AG10803 (cell line): ENCODE measurements at regions not wholly inside any gene's neighbourhood (a gene's known extent, or its start where the extent isn't known, plus 50 kb on each side); places are given as distances from the start of the nearest gene placed in this dataset.

Experiments
- DNase-seq: peaks from one replicate; pipeline ENCODE4 v3.0.0; 2010; ENCODE audit warnings: low read depth
- H3K4me3 ChIP-seq: 2 replicates; pipeline ENCODE4 v1.5.1; 2011; ENCODE audit warnings: mild to moderate bottlenecking, low read length, control low read depth
- TF ChIP-seq, protein P1 (sequence below): conservative IDR thresholded peaks from 2 replicates; pipeline ENCODE4 v1.5.1; 2011; ENCODE audit warnings: mild to moderate bottlenecking, low read length, control low read depth, inconsistent platforms

GRCh38 chr4:12707381-12708175, 776.6 kb downstream of the RAB28 start:
- no peak for DNase-seq
- TF ChIP-seq, protein P1, sequence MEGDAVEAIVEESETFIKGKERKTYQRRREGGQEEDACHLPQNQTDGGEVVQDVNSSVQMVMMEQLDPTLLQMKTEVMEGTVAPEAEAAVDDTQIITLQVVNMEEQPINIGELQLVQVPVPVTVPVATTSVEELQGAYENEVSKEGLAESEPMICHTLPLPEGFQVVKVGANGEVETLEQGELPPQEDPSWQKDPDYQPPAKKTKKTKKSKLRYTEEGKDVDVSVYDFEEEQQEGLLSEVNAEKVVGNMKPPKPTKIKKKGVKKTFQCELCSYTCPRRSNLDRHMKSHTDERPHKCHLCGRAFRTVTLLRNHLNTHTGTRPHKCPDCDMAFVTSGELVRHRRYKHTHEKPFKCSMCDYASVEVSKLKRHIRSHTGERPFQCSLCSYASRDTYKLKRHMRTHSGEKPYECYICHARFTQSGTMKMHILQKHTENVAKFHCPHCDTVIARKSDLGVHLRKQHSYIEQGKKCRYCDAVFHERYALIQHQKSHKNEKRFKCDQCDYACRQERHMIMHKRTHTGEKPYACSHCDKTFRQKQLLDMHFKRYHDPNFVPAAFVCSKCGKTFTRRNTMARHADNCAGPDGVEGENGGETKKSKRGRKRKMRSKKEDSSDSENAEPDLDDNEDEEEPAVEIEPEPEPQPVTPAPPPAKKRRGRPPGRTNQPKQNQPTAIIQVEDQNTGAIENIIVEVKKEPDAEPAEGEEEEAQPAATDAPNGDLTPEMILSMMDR: no peak
- no peak overlapping the region for H3K4me3 ChIP-seq

DNA sequence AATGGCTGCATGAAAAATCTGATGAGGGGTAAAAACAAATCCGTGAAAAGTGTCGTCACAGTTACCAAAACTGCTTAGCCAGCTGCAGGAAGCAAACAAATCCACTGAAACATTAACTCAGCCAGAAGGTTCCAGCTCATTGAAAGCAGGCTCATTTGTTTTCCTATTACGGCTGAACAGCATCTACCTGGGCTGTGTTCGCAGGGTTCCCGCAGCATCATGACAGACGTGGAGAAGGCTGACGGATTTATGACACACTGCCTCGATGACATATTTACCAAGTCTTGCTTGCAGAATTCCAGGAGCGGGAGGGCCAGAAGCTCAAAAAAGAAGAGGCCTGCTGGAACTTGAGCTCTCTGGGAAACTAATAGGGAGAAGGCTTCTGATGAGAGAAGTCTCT, 781.1 kb downstream of the RAB28 start:
- TF ChIP-seq, protein P1: no peak
- DNase-seq: no peak
- no peak overlapping the region for H3K4me3 ChIP-seq

- no peak for DNase-seq
- TF ChIP-seq, protein P1: no peak
- H3K4me3 ChIP-seq: no peak overlapping the region
Measured at GRCh38 chr4:12701384-12701783, 782.8 kb downstream of the RAB28 start.

GRCh38 chr4:12697970-12698369, 786.2 kb downstream of the RAB28 start:
- TF ChIP-seq, protein P1: no peak
- no peak for DNase-seq
- no peak overlapping the region for H3K4me3 ChIP-seq

GRCh38 chr4:12692815-12693214, 791.3 kb downstream of the RAB28 start:
- TF ChIP-seq, protein P1: no peak
- H3K4me3 ChIP-seq: no peak overlapping the region
- DNase-seq: no peak

DNA sequence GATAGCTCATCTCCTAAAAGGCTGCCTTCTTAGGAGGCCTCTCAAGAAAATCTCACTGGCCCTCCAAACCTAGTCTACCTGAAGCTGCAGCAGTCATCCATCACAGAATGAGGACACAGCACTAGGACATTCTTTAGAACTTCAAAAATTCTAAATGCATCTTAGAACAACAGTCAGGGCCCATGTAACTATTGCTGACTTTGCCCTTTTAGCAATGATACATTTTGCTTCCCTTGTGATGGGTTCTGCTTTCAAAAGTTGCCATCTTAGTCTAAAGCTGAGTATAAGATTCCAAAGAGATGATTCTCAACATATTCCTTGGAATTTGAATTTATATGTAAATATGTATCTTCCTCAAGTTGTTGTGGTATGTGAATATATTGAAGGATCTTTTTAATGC, 793.0 kb downstream of the RAB28 start:
- no peak for DNase-seq
- TF ChIP-seq, protein P1: no peak
- H3K4me3 ChIP-seq: no peak overlapping the region

DNA sequence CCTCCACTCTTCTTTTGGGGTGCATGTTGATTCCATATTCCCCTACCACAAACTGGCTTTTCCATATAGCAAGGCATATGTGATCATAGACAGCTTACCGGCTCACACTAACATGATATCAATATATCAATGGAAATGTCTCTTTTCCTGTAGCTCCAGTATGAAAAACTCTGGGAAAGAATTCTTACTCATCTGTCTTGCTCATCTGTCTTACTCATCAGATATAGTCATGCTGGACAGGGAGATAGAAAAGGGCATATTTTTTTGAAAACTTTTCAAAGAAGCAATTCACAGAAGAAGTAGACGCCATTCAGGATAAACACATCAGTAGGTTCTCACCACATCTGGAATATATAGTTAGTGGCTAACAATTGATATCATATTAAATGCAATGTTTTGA, 794.7 kb downstream of the RAB28 start:
- TF ChIP-seq, protein P1: no peak
- DNase-seq: no peak
- no peak overlapping the region for H3K4me3 ChIP-seq
